ENCODE measurements at regions not wholly inside any gene's neighbourhood (a gene's known extent, or its start where the extent isn't known, plus 50 kb on each side); places are given as distances from the start of the nearest gene placed in this dataset.

GRCh38 chr5:145587710-145588109 lies 247.4 kb downstream of the PRELID2 start:
- FAIRE-seq (no peak), DNase-seq (ENCODE audit: extremely low read depth in 1 of 4, low spot score in 3 of 4) (peak in 1 of 4 experiments; percentile 1), ATAC-seq (no peak)
- Histone ChIP-seq H3K4me1 (replicated peaks in 1 of 2; ENCODE audit: control insufficient read depth in 2 of 2, insufficient read depth in 2 of 2, low read length in 2 of 2) (no peaks in the 10 kb centered on the region), H3K9ac (ENCODE audit: insufficient read depth in 1 of 2, low read depth in 2 of 2, low read length in 2 of 2) (no peak overlapping the region), H3K27ac (ENCODE audit: extremely low read depth, low read depth, low read length) (no peak overlapping the region), H3K79me2 (ENCODE audit: control insufficient read depth, insufficient read depth, low read length) (no peaks in the 10 kb centered on the region), H3K4me2 (ENCODE audit: insufficient read depth, low read length) (no peak overlapping the region), H2AFZ (ENCODE audit: low read depth, low read length) (no peak overlapping the region), H3K9me3 (replicated peaks; ENCODE audit: control insufficient read depth, insufficient read depth, low read depth, low read length) (no peaks in the 10 kb centered on the region), H4K20me1 (replicated peaks; ENCODE audit: control insufficient read depth, insufficient read depth, low read length) (no peaks in the 10 kb centered on the region), H3K4me3 (no peak overlapping the region), H3K27me3 (ENCODE audit: control insufficient read depth in 2 of 2, insufficient read depth in 2 of 2, low read length in 2 of 2) (no peaks in the 10 kb centered on the region), H3K9me1 (ENCODE audit: control insufficient read depth, insufficient read depth, low read length) (no peaks in the 10 kb centered on the region), H3K36me3 (ENCODE audit: control insufficient read depth, insufficient read depth, low read length) (no peaks in the 10 kb centered on the region)
- in situ Hi-C loops (cut with MboI), result no loop called here
- 0% methylated on average over 1 of the region's 1 CpG for WGBS (ENCODE audit: insufficient coverage, low coverage, missing lambda C conversion rate)
- POLR2A ChIA-PET, result no interaction called here
- intact Hi-C loops (cut with micrococcal nuclease), result no loop called here
- TF ChIP-seq TAF7 (tag; IDR thresholded peaks at IDR 0.05) (no peak), NCOA4 (IDR thresholded peaks at IDR 0.05; ENCODE audit: partially characterized antibody) (no peak), STAT5A (IDR thresholded peaks at IDR 0.05; ENCODE audit: borderline replicate concordance, low read length) (no peak), HMGN3 (IDR thresholded peaks at IDR 0.05; ENCODE audit: borderline replicate concordance, extremely low read depth, insufficient read length, low read depth, low read length) (no peak), FOSL1 (tag; conservative IDR thresholded peaks at IDR 0.05) (peak; percentile 55; the same call in 1 of the 2 replicates), RFX5 (IDR thresholded peaks at IDR 0.05; ENCODE audit: low read depth, low read length) (no peak), NFE2 (IDR thresholded peaks at IDR 0.05; ENCODE audit: low read depth) (peak; percentile 50; the same call in 1 of the 2 replicates), ZC3H4 (CRISPR knock-in tag; IDR thresholded peaks at IDR 0.05; ENCODE audit: borderline replicate concordance) (no peak)
- TF ChIP-seq, protein P1, sequence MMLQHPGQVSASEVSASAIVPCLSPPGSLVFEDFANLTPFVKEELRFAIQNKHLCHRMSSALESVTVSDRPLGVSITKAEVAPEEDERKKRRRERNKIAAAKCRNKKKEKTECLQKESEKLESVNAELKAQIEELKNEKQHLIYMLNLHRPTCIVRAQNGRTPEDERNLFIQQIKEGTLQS (IDR thresholded peaks at IDR 0.05), result 0 out of 2 replicates have a peak, but pooled peaks have one; percentile 20
- TF ChIP-seq, protein P1 (CRISPR knock-in tag; conservative IDR thresholded peaks at IDR 0.05), result no peak
- CTCF ChIA-PET (ENCODE audit: low intra/inter-chr PET ratio), result no interaction called here
- no TSS peak for BruUV-seq (replicated peaks)

Measured in K562 (cell line).